ENCODE measurements at regions not wholly inside any gene's neighbourhood (a gene's known extent, or its start where the extent isn't known, plus 50 kb on each side); places are given as distances from the start of the nearest gene placed in this dataset.

DNA sequence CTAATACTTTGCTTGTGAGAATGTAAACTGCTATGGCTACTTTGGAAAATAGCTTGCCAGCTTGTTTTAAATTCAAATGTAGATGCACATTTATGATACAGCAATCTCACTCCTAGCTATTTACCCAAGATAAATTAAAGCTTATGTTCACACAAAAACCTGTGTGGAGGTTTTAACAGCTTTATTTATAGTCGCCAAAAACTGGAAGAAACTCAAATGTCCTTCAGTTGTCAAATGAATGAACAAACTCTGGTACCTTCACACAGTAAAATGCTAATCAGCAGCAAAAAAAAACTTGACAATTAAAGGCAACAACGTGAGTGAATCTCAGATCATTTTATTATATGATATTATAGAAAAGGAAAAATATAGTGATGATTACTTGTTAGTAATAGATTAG, 248.6 kb upstream of the NECTIN3 start:
- no peak for TF ChIP-seq MXI1 (IDR thresholded peaks at IDR 0.05; ENCODE audit: low read depth, low read length)
- TF ChIP-seq, protein P1, sequence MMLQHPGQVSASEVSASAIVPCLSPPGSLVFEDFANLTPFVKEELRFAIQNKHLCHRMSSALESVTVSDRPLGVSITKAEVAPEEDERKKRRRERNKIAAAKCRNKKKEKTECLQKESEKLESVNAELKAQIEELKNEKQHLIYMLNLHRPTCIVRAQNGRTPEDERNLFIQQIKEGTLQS (IDR thresholded peaks at IDR 0.05; ENCODE audit: borderline replicate concordance, extremely low read depth, low read depth, low read length), result no peak
- TF ChIP-seq, protein P2, sequence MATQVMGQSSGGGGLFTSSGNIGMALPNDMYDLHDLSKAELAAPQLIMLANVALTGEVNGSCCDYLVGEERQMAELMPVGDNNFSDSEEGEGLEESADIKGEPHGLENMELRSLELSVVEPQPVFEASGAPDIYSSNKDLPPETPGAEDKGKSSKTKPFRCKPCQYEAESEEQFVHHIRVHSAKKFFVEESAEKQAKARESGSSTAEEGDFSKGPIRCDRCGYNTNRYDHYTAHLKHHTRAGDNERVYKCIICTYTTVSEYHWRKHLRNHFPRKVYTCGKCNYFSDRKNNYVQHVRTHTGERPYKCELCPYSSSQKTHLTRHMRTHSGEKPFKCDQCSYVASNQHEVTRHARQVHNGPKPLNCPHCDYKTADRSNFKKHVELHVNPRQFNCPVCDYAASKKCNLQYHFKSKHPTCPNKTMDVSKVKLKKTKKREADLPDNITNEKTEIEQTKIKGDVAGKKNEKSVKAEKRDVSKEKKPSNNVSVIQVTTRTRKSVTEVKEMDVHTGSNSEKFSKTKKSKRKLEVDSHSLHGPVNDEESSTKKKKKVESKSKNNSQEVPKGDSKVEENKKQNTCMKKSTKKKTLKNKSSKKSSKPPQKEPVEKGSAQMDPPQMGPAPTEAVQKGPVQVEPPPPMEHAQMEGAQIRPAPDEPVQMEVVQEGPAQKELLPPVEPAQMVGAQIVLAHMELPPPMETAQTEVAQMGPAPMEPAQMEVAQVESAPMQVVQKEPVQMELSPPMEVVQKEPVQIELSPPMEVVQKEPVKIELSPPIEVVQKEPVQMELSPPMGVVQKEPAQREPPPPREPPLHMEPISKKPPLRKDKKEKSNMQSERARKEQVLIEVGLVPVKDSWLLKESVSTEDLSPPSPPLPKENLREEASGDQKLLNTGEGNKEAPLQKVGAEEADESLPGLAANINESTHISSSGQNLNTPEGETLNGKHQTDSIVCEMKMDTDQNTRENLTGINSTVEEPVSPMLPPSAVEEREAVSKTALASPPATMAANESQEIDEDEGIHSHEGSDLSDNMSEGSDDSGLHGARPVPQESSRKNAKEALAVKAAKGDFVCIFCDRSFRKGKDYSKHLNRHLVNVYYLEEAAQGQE (IDR thresholded peaks at IDR 0.05; ENCODE audit: low read depth, low read length), result no peak
- no peak for TF ChIP-seq SMARCA5 (IDR thresholded peaks at IDR 0.05)
- no peak for TF ChIP-seq POLR2A (IDR thresholded peaks at IDR 0.05; ENCODE audit: low read depth, low read length)
- no peak for TF ChIP-seq CREB1 (IDR thresholded peaks at IDR 0.05; ENCODE audit: low read depth)
- no peak for TF ChIP-seq POLR2AphosphoS5 (IDR thresholded peaks at IDR 0.05; ENCODE audit: low read length)
- TF ChIP-seq RCOR1 (conservative IDR thresholded peaks at IDR 0.05; ENCODE audit: low read depth, low read length), result no peak
- TF ChIP-seq TARDBP (IDR thresholded peaks at IDR 0.05; ENCODE audit: borderline replicate concordance), result no peak
- TF ChIP-seq NRF1 (conservative IDR thresholded peaks at IDR 0.05; ENCODE audit: low read depth, low read length), result no peak
- TF ChIP-seq, protein P3, sequence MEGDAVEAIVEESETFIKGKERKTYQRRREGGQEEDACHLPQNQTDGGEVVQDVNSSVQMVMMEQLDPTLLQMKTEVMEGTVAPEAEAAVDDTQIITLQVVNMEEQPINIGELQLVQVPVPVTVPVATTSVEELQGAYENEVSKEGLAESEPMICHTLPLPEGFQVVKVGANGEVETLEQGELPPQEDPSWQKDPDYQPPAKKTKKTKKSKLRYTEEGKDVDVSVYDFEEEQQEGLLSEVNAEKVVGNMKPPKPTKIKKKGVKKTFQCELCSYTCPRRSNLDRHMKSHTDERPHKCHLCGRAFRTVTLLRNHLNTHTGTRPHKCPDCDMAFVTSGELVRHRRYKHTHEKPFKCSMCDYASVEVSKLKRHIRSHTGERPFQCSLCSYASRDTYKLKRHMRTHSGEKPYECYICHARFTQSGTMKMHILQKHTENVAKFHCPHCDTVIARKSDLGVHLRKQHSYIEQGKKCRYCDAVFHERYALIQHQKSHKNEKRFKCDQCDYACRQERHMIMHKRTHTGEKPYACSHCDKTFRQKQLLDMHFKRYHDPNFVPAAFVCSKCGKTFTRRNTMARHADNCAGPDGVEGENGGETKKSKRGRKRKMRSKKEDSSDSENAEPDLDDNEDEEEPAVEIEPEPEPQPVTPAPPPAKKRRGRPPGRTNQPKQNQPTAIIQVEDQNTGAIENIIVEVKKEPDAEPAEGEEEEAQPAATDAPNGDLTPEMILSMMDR (IDR thresholded peaks at IDR 0.05 in 2 of 3, conservative IDR thresholded peaks at IDR 0.05 in 1 of 3; ENCODE audit: control insufficient read depth in 2 of 3, extremely low read depth in 1 of 3, insufficient read depth in 1 of 3, low read depth in 3 of 3, low read length in 3 of 3), result no peak
- TF ChIP-seq EP300 (IDR thresholded peaks at IDR 0.05; ENCODE audit: borderline replicate concordance in 1 of 2, control insufficient read depth in 1 of 2, low read depth in 2 of 2, low read length in 2 of 2), result no peak
- TF ChIP-seq, protein P4, sequence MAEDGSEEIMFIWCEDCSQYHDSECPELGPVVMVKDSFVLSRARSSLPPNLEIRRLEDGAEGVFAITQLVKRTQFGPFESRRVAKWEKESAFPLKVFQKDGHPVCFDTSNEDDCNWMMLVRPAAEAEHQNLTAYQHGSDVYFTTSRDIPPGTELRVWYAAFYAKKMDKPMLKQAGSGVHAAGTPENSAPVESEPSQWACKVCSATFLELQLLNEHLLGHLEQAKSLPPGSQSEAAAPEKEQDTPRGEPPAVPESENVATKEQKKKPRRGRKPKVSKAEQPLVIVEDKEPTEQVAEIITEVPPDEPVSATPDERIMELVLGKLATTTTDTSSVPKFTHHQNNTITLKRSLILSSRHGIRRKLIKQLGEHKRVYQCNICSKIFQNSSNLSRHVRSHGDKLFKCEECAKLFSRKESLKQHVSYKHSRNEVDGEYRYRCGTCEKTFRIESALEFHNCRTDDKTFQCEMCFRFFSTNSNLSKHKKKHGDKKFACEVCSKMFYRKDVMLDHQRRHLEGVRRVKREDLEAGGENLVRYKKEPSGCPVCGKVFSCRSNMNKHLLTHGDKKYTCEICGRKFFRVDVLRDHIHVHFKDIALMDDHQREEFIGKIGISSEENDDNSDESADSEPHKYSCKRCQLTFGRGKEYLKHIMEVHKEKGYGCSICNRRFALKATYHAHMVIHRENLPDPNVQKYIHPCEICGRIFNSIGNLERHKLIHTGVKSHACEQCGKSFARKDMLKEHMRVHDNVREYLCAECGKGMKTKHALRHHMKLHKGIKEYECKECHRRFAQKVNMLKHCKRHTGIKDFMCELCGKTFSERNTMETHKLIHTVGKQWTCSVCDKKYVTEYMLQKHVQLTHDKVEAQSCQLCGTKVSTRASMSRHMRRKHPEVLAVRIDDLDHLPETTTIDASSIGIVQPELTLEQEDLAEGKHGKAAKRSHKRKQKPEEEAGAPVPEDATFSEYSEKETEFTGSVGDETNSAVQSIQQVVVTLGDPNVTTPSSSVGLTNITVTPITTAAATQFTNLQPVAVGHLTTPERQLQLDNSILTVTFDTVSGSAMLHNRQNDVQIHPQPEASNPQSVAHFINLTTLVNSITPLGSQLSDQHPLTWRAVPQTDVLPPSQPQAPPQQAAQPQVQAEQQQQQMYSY (CRISPR knock-in tag; IDR thresholded peaks at IDR 0.05), result no peak
- no peak for TF ChIP-seq EGR1 (IDR thresholded peaks at IDR 0.05; ENCODE audit: borderline replicate concordance in 1 of 2, low read depth in 2 of 2, low read length in 2 of 2)

All from GM12878 (cell line).